ENCODE measurements at regions not wholly inside any gene's neighbourhood (a gene's known extent, or its start where the extent isn't known, plus 50 kb on each side); places are given as distances from the start of the nearest gene placed in this dataset.

GRCh38 chr13:50608370-50608769 lies 235.1 kb downstream of the DLEU7 start:
- no peak for TF ChIP-seq CTCF (IDR thresholded peaks at IDR 0.05; ENCODE audit: low read depth, low read length)
- no peak for DNase-seq (ENCODE audit: low read depth in 2 of 2)
- no peak overlapping the region for H3K4me3 ChIP-seq (replicated peaks in 1 of 2; ENCODE audit: low read depth in 2 of 2, low read length in 2 of 2)

GRCh38 chr13:50609011-50609410 lies 234.5 kb downstream of the DLEU7 start:
- H3K4me3 ChIP-seq (replicated peaks in 1 of 2; ENCODE audit: low read depth in 2 of 2, low read length in 2 of 2), result no peak overlapping the region
- TF ChIP-seq CTCF (IDR thresholded peaks at IDR 0.05; ENCODE audit: low read depth, low read length), result no peak
- no peak for DNase-seq (ENCODE audit: low read depth in 2 of 2)

- no peak for DNase-seq (ENCODE audit: low read depth in 2 of 2)
- H3K4me3 ChIP-seq (replicated peaks in 1 of 2; ENCODE audit: low read depth in 2 of 2, low read length in 2 of 2), result no peak overlapping the region
- no peak for TF ChIP-seq CTCF (IDR thresholded peaks at IDR 0.05; ENCODE audit: low read depth, low read length)
These were observed 233.3 kb downstream of the DLEU7 start for GRCh38 chr13:50610238-50610637.

- H3K4me3 ChIP-seq (replicated peaks in 1 of 2; ENCODE audit: low read depth in 2 of 2, low read length in 2 of 2), result no peak overlapping the region
- DNase-seq (ENCODE audit: low read depth in 2 of 2), result no peak
- TF ChIP-seq CTCF (IDR thresholded peaks at IDR 0.05; ENCODE audit: low read depth, low read length), result no peak
These were observed 232.2 kb downstream of the DLEU7 start for GRCh38 chr13:50611117-50611781.

GRCh38 chr13:50612717-50613116 lies 230.8 kb downstream of the DLEU7 start:
- no peak overlapping the region for H3K4me3 ChIP-seq (replicated peaks in 1 of 2; ENCODE audit: low read depth in 2 of 2, low read length in 2 of 2)
- no peak for TF ChIP-seq CTCF (IDR thresholded peaks at IDR 0.05; ENCODE audit: low read depth, low read length)
- DNase-seq (ENCODE audit: low read depth in 2 of 2), result no peak

GRCh38 chr13:50613356-50613831 lies 230.1 kb downstream of the DLEU7 start:
- H3K4me3 ChIP-seq (replicated peaks in 1 of 2; ENCODE audit: low read depth in 2 of 2, low read length in 2 of 2), result no peak overlapping the region
- DNase-seq (ENCODE audit: low read depth in 2 of 2), result peak; percentile 12 to 33
- no peak for TF ChIP-seq CTCF (IDR thresholded peaks at IDR 0.05; ENCODE audit: low read depth, low read length)

GRCh38 chr13:50615234-50615633 lies 228.3 kb downstream of the DLEU7 start:
- no peak overlapping the region for H3K4me3 ChIP-seq (replicated peaks in 1 of 2; ENCODE audit: low read depth in 2 of 2, low read length in 2 of 2)
- TF ChIP-seq CTCF (IDR thresholded peaks at IDR 0.05; ENCODE audit: low read depth, low read length), result no peak
- no peak for DNase-seq (ENCODE audit: low read depth in 2 of 2)
